Small intestine (tissue), 7 donors: ENCODE measurements at regions not wholly inside any gene's neighbourhood (a gene's known extent, or its start where the extent isn't known, plus 50 kb on each side); places are given as distances from the start of the nearest gene placed in this dataset.
"Not testable (repeated sequence)": the region's sequence is repeated elsewhere in the genome, so short reads cannot be mapped to it uniquely, and the experiment has no call there.

Experiments
- DNase-seq, 2 donors: peaks; one replicate each; pipeline versions ENCODE4 v3.0.0 to v3.0.0-alpha.2; 2013
- FAIRE-seq: peaks from 2 replicates; lab custom pipeline; 2012; peaks lifted over from hg19 to GRCh38; lab: Jason Lieb, UNC
- H3K27ac ChIP-seq, 3 donors: one replicate each; pipeline ENCODE4 v1.5.1; 2013; ENCODE audit warnings: low read length in 2 of 3, mild to moderate bottlenecking in 2 of 3, control low read depth in 1 of 3, inconsistent platforms in 1 of 3, low read depth in 1 of 3, moderate library complexity in 1 of 3
- H3K27me3 ChIP-seq, 3 donors: one replicate each; pipeline ENCODE4 v1.6.1; 2013; ENCODE audit warnings: low read length in 3 of 3, inconsistent platforms in 1 of 3; ENCODE audit not compliant: control insufficient read depth in 3 of 3, insufficient read depth in 3 of 3
- H3K36me3 ChIP-seq, 3 donors: one replicate each; pipeline ENCODE4 v1.6.1; 2013; ENCODE audit warnings: low read length in 3 of 3, inconsistent platforms in 1 of 3, low read depth in 1 of 3, mild to moderate bottlenecking in 1 of 3, moderate library complexity in 1 of 3; ENCODE audit not compliant: control insufficient read depth in 3 of 3, insufficient read depth in 2 of 3
- H3K4me1 ChIP-seq, 3 donors: one replicate each; pipeline ENCODE4 v1.6.1; 2013; ENCODE audit warnings: low read length in 2 of 3, inconsistent platforms in 1 of 3, low read depth in 1 of 3, mild to moderate bottlenecking in 1 of 3, moderate library complexity in 1 of 3; ENCODE audit not compliant: control insufficient read depth in 3 of 3, insufficient read depth in 2 of 3
- H3K4me3 ChIP-seq, 3 donors: one replicate each; pipeline ENCODE4 v1.5.1; 2013; ENCODE audit warnings: low read length in 3 of 3, control low read depth in 1 of 3, inconsistent platforms in 1 of 3, low read depth in 1 of 3, mild to moderate bottlenecking in 1 of 3, moderate library complexity in 1 of 3
- H3K9me3 ChIP-seq, 2 donors: one replicate each; pipeline ENCODE4 v1.6.1; 2013; ENCODE audit warnings: low read depth in 1 of 2, low read length in 1 of 2; ENCODE audit not compliant: control insufficient read depth in 2 of 2, insufficient read depth in 1 of 2
- WGBS, 3 donors: extraction: QIAGEN DNeasy Blood & Tissue Kit; methylation state at CpG; one replicate each; pipeline ENCODE4 v1.1.7; 2013; 5-methylcytosine and 5-hydroxymethylcytosine counted together
- donor health status: healthy with polysubstance abuse.
- donor health status: control.
- donor health status: control.
- donor health status: Bipolar disorder and iron deficiency.
- donor health status: healthy.

GRCh38 chr2:125643128-125643527, 1012.8 kb upstream of the GYPC start:
- Histone ChIP-seq H3K36me3 (no peaks in the 10 kb centered on the region), H3K27me3 (no peaks in the 10 kb centered on the region), H3K4me3 (no peak overlapping the region), H3K4me1 (no peaks in the 10 kb centered on the region), H3K27ac (no peak overlapping the region), H3K9me3 (no peaks in the 10 kb centered on the region)
- WGBS, 3 donors, result 66 to 76% (median 75%) methylated on average over 2 of the region's 2 CpGs
- FAIRE-seq (no peak), DNase-seq (no peak)

- DNase-seq, result peak in 1 of 2 donors; percentile 2
- no peak overlapping the region for H3K27ac ChIP-seq
- H3K4me3 ChIP-seq, result no peak overlapping the region
- WGBS, 3 donors, result 51 to 62% (median 58%) methylated on average over 8 of the region's 8 CpGs
- H3K27me3 ChIP-seq, result no peaks in the 10 kb centered on the region
- no peaks in the 10 kb centered on the region for H3K4me1 ChIP-seq
- H3K9me3 ChIP-seq, result no peaks in the 10 kb centered on the region
- no peak for FAIRE-seq
- H3K36me3 ChIP-seq, result no peaks in the 10 kb centered on the region
These were observed 1012.4 kb upstream of the GYPC start for GRCh38 chr2:125643585-125643984.

GRCh38 chr2:125644257-125644656, 1011.7 kb upstream of the GYPC start:
- WGBS, 3 donors, result 64 to 81% (median 77%) methylated on average over 1 of the region's 1 CpG
- Histone ChIP-seq H3K4me1 (no peaks in the 10 kb centered on the region), H3K9me3 (no peaks in the 10 kb centered on the region), H3K27ac (no peak overlapping the region), H3K4me3 (no peak overlapping the region), H3K36me3 (no peaks in the 10 kb centered on the region), H3K27me3 (no peaks in the 10 kb centered on the region)
- DNase-seq, result no peak
- no peak for FAIRE-seq

GRCh38 chr2:125652280-125652679, 1003.7 kb upstream of the GYPC start:
- no peaks in the 10 kb centered on the region for H3K4me1 ChIP-seq
- H3K4me3 ChIP-seq, result no peak overlapping the region
- H3K36me3 ChIP-seq, result no peaks in the 10 kb centered on the region
- H3K27ac ChIP-seq, result no peak overlapping the region
- H3K27me3 ChIP-seq, result no peaks in the 10 kb centered on the region
- DNase-seq (no peak), FAIRE-seq (no peak)
- no peaks in the 10 kb centered on the region for H3K9me3 ChIP-seq
- WGBS, 3 donors, result 64 to 70% (median 68%) methylated on average over 3 of the region's 3 CpGs

GRCh38 chr2:125654226-125654625, 1001.7 kb upstream of the GYPC start:
- DNase-seq, result no peak
- Histone ChIP-seq H3K9me3 (no peaks in the 10 kb centered on the region), H3K36me3 (no peaks in the 10 kb centered on the region), H3K27me3 (no peaks in the 10 kb centered on the region), H3K4me1 (no peaks in the 10 kb centered on the region), H3K27ac (no peak overlapping the region), H3K4me3 (no peak overlapping the region)
- FAIRE-seq, result no peak
- 13 to 31% (median 17%) methylated on average over 1 of the region's 1 CpG for WGBS, 3 donors

DNA sequence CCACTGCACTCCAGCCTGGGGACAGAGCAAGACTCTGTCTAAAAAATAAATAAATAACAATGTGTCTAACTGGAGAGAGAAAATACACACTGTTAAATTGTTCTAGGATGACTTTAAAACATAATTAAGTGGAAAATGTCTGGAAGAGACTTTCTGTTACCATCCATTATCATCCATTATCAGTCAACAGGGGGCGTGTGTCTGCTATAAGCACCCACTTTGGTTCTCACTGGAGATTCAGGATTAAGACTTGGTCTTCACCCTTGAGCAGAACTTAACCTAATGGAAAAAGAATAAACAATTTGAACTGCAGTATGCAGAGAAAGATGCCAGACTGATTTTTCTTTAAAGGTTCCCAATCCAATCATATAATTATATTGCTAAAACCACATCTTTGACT, 999.8 kb upstream of the GYPC start:
- Histone ChIP-seq H3K27me3 (no peaks in the 10 kb centered on the region), H3K4me3 (no peak overlapping the region), H3K9me3 (no peaks in the 10 kb centered on the region), H3K27ac (no peak overlapping the region), H3K4me1 (no peaks in the 10 kb centered on the region), H3K36me3 (no peaks in the 10 kb centered on the region)
- 38 to 63% (median 55%) methylated on average over 1 of the region's 1 CpG for WGBS, 3 donors
- FAIRE-seq (no peak), DNase-seq (no peak)

DNA sequence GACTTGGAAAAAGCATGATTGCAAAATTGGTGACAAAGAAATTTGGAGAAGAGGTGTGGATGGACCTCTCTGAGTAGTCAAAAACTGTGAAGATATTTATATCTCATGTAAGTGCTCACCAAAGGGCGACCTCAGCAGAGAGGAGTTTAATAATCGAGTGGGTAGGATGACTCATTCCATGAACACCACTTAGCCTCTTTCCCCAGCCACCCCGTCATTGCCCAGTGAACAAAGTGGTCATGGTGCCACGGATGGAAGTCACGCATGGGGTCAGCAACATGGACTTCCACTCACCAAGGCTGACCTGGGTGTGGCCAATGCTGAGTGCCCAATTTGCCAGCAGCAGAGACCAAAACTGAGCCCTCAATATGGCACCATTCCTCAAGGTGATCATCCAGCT, 997.4 kb upstream of the GYPC start:
- Histone ChIP-seq H3K4me1 (no peaks in the 10 kb centered on the region), H3K9me3 (no peaks in the 10 kb centered on the region), H3K27me3 (no peaks in the 10 kb centered on the region), H3K36me3 (no peaks in the 10 kb centered on the region), H3K27ac (no peak overlapping the region), H3K4me3 (no peak overlapping the region)
- no peak for DNase-seq
- FAIRE-seq, result no peak
- WGBS, 3 donors, result 84 to 92% (median 90%) methylated on average over 5 of the region's 5 CpGs

DNA sequence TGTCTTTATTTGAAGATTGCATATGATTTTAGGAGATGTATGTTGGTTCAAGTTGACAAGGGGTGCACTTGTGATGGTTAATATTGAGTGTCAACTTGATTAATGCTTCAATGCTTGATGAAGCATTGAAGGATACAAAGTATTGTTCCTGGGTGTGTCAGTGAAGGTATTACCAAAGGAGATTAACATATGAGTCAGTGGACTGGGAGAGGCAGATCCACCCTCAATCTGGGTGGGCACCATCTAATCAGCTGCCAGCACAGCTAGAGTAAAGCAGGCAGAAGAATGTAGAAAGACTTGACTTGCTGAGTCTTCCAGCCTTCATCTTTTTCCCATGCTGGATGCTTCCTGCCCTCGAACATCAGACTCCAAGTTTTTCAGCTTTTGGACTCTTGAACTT, 995.6 kb upstream of the GYPC start:
- H3K4me3 ChIP-seq, H3K4me1 ChIP-seq, H3K27ac ChIP-seq, H3K27me3 ChIP-seq, DNase-seq, H3K9me3 ChIP-seq, H3K36me3 ChIP-seq, FAIRE-seq: not testable (repeated sequence)
- WGBS, 3 donors, result 6 to 56% (median 16%) methylated on average over 1 of the region's 1 CpG

DNA sequence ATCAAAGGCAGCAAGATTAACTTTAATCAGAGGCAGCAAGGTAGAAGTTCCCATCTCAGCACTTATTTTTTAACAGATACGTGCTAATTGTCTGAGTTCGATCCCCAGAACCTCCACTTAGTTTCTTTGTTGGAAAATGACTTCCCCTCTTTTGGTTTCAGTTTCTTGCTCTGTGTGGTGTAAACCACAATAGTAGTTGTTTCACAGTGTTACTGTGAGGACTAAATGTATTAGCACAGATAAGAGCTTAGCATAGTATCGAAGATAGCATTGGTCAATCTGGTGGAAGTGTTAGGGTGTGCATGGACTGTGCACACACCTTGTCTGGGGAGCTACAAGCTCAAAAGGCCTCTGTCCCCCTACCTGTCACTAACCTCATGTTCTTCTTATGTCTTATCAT, 988.3 kb upstream of the GYPC start:
- WGBS, 3 donors, result 59 to 73% (median 73%) methylated on average over 3 of the region's 3 CpGs
- Histone ChIP-seq H3K4me3 (no peak overlapping the region), H3K9me3 (no peaks in the 10 kb centered on the region), H3K36me3 (no peaks in the 10 kb centered on the region), H3K27me3 (no peaks in the 10 kb centered on the region), H3K27ac (no peak overlapping the region), H3K4me1 (no peaks in the 10 kb centered on the region)
- FAIRE-seq, result no peak
- no peak for DNase-seq
